ENCODE measurements at regions not wholly inside any gene's neighbourhood (a gene's known extent, or its start where the extent isn't known, plus 50 kb on each side); places are given as distances from the start of the nearest gene placed in this dataset.

- in situ Hi-C loops (cut with HindIII; ENCODE audit: extremely low pct_ligation_motif_present, low pct_unique_long_range_greater_than_20kb) (no loop called here), intact Hi-C loops (cut with micrococcal nuclease; ENCODE audit: unreplicated experiment) (no loop called here)
- WGBS (ENCODE audit: low lambda C conversion rate), result 75% methylated on average over 3 of the region's 3 CpGs
- Histone ChIP-seq H3K4me1 (ENCODE audit: insufficient read depth, low read length) (no peaks in the 10 kb centered on the region), H3K9ac (ENCODE audit: insufficient read depth, low read depth, low read length) (no peak overlapping the region), H3K9me3 (ENCODE audit: low read length) (no peaks in the 10 kb centered on the region), H2AFZ (ENCODE audit: low read length) (no peak overlapping the region), H4K20me1 (ENCODE audit: insufficient read depth, low read length) (no peaks in the 10 kb centered on the region), H3K79me2 (ENCODE audit: insufficient read depth, low read length) (no peaks in the 10 kb centered on the region), H3K27me3 (ENCODE audit: control insufficient read depth in 1 of 2, insufficient read depth in 2 of 2, low read length in 2 of 2) (no peaks in the 10 kb centered on the region), H3K27ac (ENCODE audit: extremely low read length, insufficient read depth, low read length) (no peak overlapping the region), H3K4me3 (replicated peaks in 1 of 3; ENCODE audit: insufficient read depth in 1 of 3, low read depth in 2 of 3, low read length in 3 of 3) (no peak overlapping the region), H3K36me3 (replicated peaks in 1 of 2; ENCODE audit: control insufficient read depth in 1 of 2, insufficient read depth in 2 of 2, low read length in 2 of 2) (no peaks in the 10 kb centered on the region), H3K4me2 (ENCODE audit: low read depth, low read length) (no peak overlapping the region)
- BruUV-seq (replicated peaks), result no TSS peak
- no peak for TF ChIP-seq ATF7-NPFF (CRISPR knock-in tag; IDR thresholded peaks at IDR 0.05; ENCODE audit: low read depth)
- TF ChIP-seq PHF5A (CRISPR knock-in tag; IDR thresholded peaks at IDR 0.05; ENCODE audit: low read depth, unreplicated experiment), result no peak
- no peak for TF ChIP-seq PHB2 (IDR thresholded peaks at IDR 0.05; ENCODE audit: partially characterized antibody)
- no peak for TF ChIP-seq U2AF1 (optimal IDR thresholded peaks at IDR 0.05; ENCODE audit: low read depth, low read length)
- no peak for TF ChIP-seq FOXP1 (IDR thresholded peaks at IDR 0.05)
- no peak for TF ChIP-seq FOXP1 (CRISPR knock-in tag; IDR thresholded peaks at IDR 0.05)
- no peak for TF ChIP-seq HMG20A (CRISPR knock-in tag; IDR thresholded peaks at IDR 0.05; ENCODE audit: borderline replicate concordance)
- TF ChIP-seq HIVEP1 (CRISPR knock-in tag; IDR thresholded peaks at IDR 0.05), result no peak
- no peak for TF ChIP-seq AHR (CRISPR knock-in tag; IDR thresholded peaks at IDR 0.05)
- no peak for TF ChIP-seq HOXD1 (CRISPR knock-in tag; IDR thresholded peaks at IDR 0.05)
- TF ChIP-seq ZHX1 (CRISPR knock-in tag; IDR thresholded peaks at IDR 0.05; ENCODE audit: low read depth), result no peak
- no peak for TF ChIP-seq ZFP1 (CRISPR knock-in tag; IDR thresholded peaks at IDR 0.05)
- ChIA-PET CTCF (ENCODE audit: low intra/inter-chr PET ratio, low total read pairs) (no interaction called here), POLR2A (no interaction called here)
- ATAC-seq (no peak), FAIRE-seq (no peak), DNase-seq (ENCODE audit: low spot score) (no peak)
Observed at GRCh38 chr16:51938861-51939260, 608.1 kb downstream of the TOX3 start.
